Mucosa of descending colon (tissue), 3 donors: ENCODE measurements at regions not wholly inside any gene's neighbourhood (a gene's known extent, or its start where the extent isn't known, plus 50 kb on each side); places are given as distances from the start of the nearest gene placed in this dataset.

ENCODE experiments used
- ATAC-seq: fragments of 200-7000 bp; cut with Tn5 transposase; one replicate; pipeline ENCODE4 v1.9.1; 2020; ENCODE audit warnings: mild to moderate bottlenecking, moderate library complexity
- DNase-seq, 3 donors: peaks; one replicate each; pipeline ENCODE4 v3.0.0-alpha.2; 2020
- H3K36me3 ChIP-seq: fragments of 200-600 bp; one replicate; pipeline ENCODE4 v1.8.0; 2021; ENCODE audit warnings: low read depth, mild to moderate bottlenecking
- H3K4me1 ChIP-seq: fragments of 200-600 bp; one replicate; pipeline ENCODE4 v1.8.0; 2021; ENCODE audit warnings: low read depth, mild to moderate bottlenecking
- H3K4me3 ChIP-seq: fragments of 200-600 bp; one replicate; pipeline ENCODE4 v1.8.0; 2021; ENCODE audit warnings: mild to moderate bottlenecking
- H3K9me3 ChIP-seq: fragments of 200-600 bp; one replicate; pipeline ENCODE4 v1.8.0; 2021; ENCODE audit warnings: mild to moderate bottlenecking
- intact Hi-C, 2 donors: fragments of 100-400 bp; cut with DNase I in 1 of 2; cut with micrococcal nuclease in 1 of 2; formaldehyde crosslinking; loops; one replicate each; pipeline versions ENCODE4 v1.11.0 to v1.11.1; 2022; cut with DNase I, micrococcal nuclease
- TF ChIP-seq, protein P1 (sequence below): fragments of 200-600 bp; IDR thresholded peaks from one replicate; pipeline ENCODE4 v1.8.0; 2022; ENCODE audit warnings: antibody characterized with exemption, mild to moderate bottlenecking
- donor health status: DM: no; HTN: no; CAD: no; lungs with moderate emphysema.
- donor health status: DM: no; HTN: no; CAD: no.
- donor health status: DM: no; HTN: yes; CAD: no.

DNA sequence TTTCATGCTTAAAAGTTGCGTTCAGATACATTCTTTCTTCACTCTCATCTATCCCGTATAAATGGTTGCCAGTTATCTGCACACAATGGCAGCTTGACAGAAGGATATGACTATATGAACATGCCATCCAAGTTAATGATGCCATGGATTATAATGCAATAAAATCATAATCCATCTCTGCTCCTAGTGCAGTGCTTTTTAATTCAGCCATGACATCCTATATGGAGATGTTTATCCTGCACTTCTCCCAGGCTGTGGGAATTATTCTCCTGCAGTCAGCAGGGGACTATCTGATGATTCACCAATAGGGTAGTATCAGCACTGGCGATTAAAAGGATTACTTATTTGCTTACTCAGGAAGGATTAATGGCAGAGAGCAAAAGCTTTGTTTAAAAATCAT lies 273.8 kb downstream of the SAMD5 start:
- no peak overlapping the region for H3K4me3 ChIP-seq
- intact Hi-C loops = no loop called here
- peak; percentile 23 for ATAC-seq
- no peaks in the 10 kb centered on the region for H3K9me3 ChIP-seq
- DNase-seq = no peak
- H3K4me1 ChIP-seq = no peaks in the 10 kb centered on the region
- H3K36me3 ChIP-seq = no peaks in the 10 kb centered on the region
- TF ChIP-seq, protein P1, sequence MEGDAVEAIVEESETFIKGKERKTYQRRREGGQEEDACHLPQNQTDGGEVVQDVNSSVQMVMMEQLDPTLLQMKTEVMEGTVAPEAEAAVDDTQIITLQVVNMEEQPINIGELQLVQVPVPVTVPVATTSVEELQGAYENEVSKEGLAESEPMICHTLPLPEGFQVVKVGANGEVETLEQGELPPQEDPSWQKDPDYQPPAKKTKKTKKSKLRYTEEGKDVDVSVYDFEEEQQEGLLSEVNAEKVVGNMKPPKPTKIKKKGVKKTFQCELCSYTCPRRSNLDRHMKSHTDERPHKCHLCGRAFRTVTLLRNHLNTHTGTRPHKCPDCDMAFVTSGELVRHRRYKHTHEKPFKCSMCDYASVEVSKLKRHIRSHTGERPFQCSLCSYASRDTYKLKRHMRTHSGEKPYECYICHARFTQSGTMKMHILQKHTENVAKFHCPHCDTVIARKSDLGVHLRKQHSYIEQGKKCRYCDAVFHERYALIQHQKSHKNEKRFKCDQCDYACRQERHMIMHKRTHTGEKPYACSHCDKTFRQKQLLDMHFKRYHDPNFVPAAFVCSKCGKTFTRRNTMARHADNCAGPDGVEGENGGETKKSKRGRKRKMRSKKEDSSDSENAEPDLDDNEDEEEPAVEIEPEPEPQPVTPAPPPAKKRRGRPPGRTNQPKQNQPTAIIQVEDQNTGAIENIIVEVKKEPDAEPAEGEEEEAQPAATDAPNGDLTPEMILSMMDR = no peak

DNA sequence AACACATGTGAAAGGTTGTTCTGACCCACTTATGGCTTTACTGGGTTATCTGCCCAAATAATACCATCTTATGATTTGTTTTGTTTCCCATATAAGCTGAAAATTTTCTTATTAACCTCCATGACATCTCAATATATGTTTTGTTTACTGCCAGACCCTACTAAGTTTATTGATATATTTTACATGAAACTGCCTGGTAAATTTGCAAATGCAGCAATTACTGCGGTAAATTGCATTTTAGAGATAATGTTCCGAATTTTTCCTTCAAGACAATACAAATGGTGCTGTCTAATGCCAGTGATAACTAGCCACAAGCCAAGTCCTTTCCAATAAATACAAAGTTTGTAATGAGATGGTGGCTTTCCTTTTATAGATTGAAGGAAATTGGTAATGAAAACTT lies 275.9 kb downstream of the SAMD5 start:
- no peak for ATAC-seq
- Histone ChIP-seq H3K4me1 (no peaks in the 10 kb centered on the region), H3K36me3 (no peaks in the 10 kb centered on the region), H3K4me3 (no peak overlapping the region), H3K9me3 (no peaks in the 10 kb centered on the region)
- intact Hi-C loops = no loop called here
- DNase-seq = no peak
- TF ChIP-seq, protein P1 = no peak

DNA sequence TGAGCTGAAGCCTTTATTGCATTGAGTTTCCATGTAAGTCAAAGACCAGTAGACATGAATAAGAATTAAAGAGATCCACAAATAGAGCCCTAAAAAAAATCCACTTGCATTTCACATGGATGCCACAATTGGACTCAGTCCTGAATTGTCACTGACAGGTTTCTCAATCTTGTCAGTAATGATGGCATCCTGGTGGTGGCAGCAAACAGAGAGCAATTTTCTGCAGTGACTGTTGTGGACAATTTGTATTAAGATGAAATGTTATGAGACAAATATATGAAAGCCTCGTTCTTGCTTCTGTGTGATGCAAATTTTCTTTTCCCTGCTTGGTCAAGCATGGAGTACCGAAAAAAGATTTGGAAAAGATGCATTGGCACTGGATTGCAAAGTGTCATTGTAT lies 278.9 kb downstream of the SAMD5 start:
- no peaks in the 10 kb centered on the region for H3K36me3 ChIP-seq
- DNase-seq = no peak
- intact Hi-C loops = no loop called here
- ATAC-seq = no peak
- no peaks in the 10 kb centered on the region for H3K4me1 ChIP-seq
- no peaks in the 10 kb centered on the region for H3K9me3 ChIP-seq
- no peak overlapping the region for H3K4me3 ChIP-seq
- TF ChIP-seq, protein P1 = no peak

DNA sequence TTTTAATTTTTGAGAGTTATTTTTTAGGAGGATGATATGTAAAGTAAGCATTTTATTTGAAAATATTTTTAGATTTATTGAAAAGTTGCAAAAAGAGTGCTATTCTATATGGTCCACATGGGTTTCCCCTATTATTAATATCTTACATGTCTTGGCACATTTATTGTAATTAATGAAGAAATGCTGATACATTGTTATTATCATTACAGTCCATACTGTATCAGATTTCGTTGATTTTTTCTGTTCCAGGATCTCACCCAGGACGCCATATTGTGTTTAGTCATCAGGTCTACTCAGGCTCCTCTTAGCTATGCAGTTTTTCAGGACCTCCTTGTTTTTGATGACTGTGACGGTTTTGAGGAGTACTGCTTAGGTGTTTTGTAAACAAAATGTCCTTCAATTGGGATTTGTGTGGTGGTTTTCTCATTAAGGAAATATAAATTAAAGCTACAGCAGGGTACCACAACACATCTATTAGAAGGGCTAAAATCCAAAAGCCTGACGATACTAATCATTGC lies 281.0 kb downstream of the SAMD5 start:
- no peaks in the 10 kb centered on the region for H3K9me3 ChIP-seq
- no peak overlapping the region for H3K4me3 ChIP-seq
- no peaks in the 10 kb centered on the region for H3K36me3 ChIP-seq
- ATAC-seq (no peak), DNase-seq (no peak)
- TF ChIP-seq, protein P1 = no peak
- intact Hi-C loops = no loop called here
- H3K4me1 ChIP-seq = no peaks in the 10 kb centered on the region

DNA sequence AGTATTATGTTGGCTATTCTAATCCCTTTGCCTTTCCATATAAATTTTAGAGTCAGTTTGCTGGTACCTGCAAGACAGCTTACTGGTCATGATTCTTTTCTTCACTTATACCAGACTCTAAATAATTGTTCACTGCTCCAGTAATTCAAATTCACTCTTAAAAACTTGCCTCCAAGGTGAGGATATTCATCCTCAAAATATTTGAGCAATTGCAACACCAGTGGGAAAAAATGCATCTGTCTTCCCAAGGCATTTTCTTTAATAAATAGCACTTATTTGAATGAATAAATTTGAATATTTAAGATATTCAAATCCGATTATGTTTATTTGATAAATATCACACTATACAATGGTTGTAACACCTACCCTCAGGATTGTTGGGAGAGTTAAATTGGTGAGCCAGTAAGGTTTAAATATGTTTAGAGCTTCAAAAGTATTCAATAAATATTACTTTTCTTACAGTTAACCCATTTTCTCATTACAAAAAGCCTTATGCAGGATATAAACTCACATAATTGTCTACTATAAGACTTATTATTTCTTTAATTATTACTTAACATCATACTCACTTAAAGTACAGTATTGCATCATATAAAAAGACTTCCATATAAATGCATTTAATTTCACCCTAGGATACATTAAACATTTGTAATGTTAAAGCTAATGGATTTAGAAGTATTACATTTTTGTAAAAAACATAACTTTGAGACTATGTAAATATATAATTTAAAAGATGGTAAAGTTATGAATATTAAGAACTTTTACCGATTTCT lies 285.6 kb downstream of the SAMD5 start:
- H3K4me3 ChIP-seq = no peak overlapping the region
- intact Hi-C loops = no loop called here
- DNase-seq (no peak), ATAC-seq (no peak)
- H3K36me3 ChIP-seq = no peaks in the 10 kb centered on the region
- H3K9me3 ChIP-seq = no peaks in the 10 kb centered on the region
- no peaks in the 10 kb centered on the region for H3K4me1 ChIP-seq
- TF ChIP-seq, protein P1 = no peak
